T47D (cell line): ENCODE measurements at regions not wholly inside any gene's neighbourhood (a gene's known extent, or its start where the extent isn't known, plus 50 kb on each side); places are given as distances from the start of the nearest gene placed in this dataset.

Source experiments
- DNase-seq, 2 experiments: peaks; one replicate each; pipeline versions ENCODE4 v3.0.0 to v3.0.0-alpha.2; 2011 to 2012; ENCODE audit warnings: low read depth in 1 of 2, low spot score in 1 of 2
- JUND ChIP-seq: IDR thresholded peaks from 2 replicates; pipeline ENCODE4 v1.6.1; 2012; ENCODE audit warnings: low read depth
- in situ Hi-C: cut with HindIII; loops from 2 replicates; pipeline ENCODE4 v1.10.0; 2016; ENCODE audit warnings: low sequenced_read_pairs, low pct_unique_long_range_greater_than_20kb

GRCh38 chr1:34270181-34270580, 93.5 kb downstream of the C1orf94 start:
- in situ Hi-C loops, result no loop called here
- TF ChIP-seq JUND, result no peak
- DNase-seq, result no peak

DNA sequence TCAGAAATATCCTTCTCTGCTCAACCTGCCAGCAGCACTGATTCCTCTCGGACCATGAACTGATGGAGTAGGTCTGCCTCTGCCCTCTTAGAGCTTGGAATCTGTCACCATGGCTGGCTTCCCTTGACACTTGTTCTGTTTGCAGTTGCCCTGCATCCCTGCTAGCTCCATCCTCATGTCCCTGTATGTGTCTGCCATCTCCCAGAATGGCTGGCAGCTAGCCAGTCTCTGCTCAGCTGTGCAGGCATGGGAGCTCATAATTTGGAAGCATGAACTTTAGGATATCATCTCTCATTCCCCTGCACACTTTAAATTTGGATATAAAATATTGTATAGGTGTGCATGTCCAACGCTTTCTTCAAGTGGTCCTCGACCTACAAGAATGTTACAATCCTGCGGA, 95.4 kb downstream of the C1orf94 start:
- in situ Hi-C loops, result no loop called here
- no peak for TF ChIP-seq JUND
- no peak for DNase-seq

- TF ChIP-seq JUND, result no peak
- no peak for DNase-seq
- in situ Hi-C loops, result no loop called here
Observed at GRCh38 chr1:34275150-34275549, 98.4 kb downstream of the C1orf94 start.

DNA sequence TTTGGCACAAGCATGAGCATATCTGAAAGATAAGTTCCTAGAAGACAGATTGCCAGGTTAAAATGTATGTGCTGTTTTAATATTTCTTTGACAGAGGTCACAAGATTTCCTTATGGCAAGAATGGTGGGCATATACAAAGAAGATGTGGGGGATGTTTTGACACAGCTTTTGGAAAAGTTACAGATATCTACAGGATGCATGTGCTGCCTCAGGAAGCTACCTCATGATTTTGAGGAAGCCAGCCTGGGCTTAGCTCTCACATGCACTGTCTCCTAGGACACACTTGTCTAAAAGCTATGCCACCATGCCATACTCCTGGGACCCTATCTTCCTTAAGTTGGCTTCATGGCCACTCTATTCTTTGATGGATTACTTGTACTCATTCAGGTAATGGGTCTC, 99.9 kb downstream of the C1orf94 start:
- no peak for TF ChIP-seq JUND
- in situ Hi-C loops, result no loop called here
- no peak for DNase-seq

GRCh38 chr1:34277150-34277549, 100.4 kb downstream of the C1orf94 start:
- no peak for DNase-seq
- in situ Hi-C loops, result no loop called here
- no peak for TF ChIP-seq JUND

DNA sequence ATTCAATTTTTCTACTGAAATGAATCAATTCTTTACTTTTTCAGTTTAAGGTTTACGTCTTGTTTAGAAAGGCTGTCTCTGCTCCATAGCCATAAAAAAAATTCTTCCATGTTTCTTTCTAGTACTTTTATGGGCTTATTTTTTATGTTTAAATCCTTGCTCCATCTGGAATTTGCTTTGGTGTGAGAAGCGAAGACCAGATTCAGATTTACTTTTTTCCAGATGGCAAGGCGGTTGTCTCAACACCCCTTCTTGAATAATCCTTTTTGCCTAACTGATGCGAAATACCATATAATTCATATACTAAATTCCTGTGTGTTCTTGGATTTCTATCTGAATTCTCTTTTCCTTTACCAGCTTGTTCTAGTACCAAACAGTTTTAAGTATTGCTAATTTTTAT, 101.5 kb downstream of the C1orf94 start:
- in situ Hi-C loops, result no loop called here
- DNase-seq, result no peak
- TF ChIP-seq JUND, result no peak

- no peak for TF ChIP-seq JUND
- no peak for DNase-seq
- in situ Hi-C loops, result no loop called here
Observed at GRCh38 chr1:34279971-34280370, 103.3 kb downstream of the C1orf94 start.

- DNase-seq, result no peak
- no peak for TF ChIP-seq JUND
- in situ Hi-C loops, result no loop called here
Observed at GRCh38 chr1:34280509-34280908, 103.8 kb downstream of the C1orf94 start.

GRCh38 chr1:34283142-34283541, 106.4 kb downstream of the C1orf94 start:
- in situ Hi-C loops, result no loop called here
- no peak for TF ChIP-seq JUND
- DNase-seq, result no peak

DNA sequence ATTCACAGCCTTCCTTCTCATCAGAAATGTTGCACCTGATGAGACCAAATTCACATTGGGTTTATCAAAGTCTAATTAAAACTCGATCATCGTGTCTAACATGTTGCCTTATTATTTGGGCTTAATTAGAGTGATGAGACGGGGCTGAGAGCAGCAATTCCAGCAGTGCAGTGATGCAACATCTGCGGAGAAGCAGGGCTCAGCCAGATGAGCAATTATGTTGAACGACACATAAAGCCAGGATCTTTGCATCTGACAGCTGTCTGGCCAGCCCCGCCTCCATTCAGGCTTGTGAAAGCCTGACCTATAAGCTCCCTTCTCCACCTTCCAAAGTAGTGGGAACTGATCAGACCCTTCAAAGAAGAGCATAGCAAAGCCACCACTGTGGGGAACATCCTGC, 109.8 kb downstream of the C1orf94 start:
- no peak for DNase-seq
- in situ Hi-C loops, result no loop called here
- no peak for TF ChIP-seq JUND

DNA sequence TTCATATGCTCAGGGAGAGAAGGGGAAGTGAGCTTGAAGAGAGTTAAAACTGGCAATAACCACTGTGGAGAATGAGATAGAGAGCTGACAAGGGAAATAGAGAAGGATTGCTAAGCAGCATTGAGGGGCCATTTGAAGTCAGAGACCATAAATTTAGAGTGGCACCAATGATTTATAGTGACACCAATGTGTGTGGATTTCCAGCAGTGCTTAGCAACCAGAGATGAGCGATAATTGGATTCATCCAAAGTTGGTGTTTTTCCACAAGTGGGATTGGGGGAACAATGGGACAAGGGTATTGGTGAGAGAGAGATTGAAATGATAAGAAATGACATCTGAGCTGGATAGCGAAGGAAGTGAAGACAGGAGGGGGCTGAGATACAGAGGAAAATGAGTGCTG, 114.1 kb downstream of the C1orf94 start:
- DNase-seq, result no peak
- TF ChIP-seq JUND, result no peak
- in situ Hi-C loops, result no loop called here

DNA sequence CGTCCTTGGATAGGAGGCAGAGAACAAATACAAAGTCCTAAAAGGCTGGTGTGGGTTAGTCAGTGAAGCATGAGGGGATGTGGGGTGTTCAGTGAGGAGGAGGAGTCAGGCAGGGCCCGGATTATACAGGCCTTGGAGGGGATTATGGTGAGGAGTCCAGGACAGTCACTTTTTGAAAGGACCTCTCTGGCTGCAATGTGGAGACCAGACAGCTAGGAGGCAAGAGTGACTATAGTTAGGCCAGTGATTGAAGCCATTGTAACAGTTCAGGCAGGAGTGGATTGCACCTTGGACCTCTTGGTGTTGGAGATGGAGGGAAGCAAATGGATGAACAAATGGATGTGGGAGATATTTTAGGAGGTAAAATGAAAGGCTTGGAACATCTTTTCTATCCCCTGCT, 115.8 kb downstream of the C1orf94 start:
- in situ Hi-C loops, result no loop called here
- no peak for DNase-seq
- no peak for TF ChIP-seq JUND

DNA sequence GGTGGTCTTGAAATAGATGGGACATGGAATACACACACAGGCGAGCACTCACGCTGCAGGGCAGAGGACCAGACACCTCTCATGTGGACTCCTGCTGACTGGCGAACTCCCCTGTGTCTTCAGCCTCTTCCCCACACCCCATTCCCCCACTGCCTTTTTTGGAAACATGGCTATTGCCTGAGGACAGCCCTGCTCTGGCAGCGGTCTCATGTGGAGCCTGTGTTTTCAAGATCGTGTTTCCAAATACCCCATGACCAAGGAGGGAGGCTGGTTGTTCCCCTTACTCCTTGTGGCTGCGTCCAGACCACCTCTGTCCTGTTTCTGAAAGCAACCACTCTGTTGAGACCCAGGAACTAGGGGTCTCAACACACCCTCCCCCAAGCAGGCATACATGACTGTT, 119.4 kb downstream of the C1orf94 start:
- no peak for TF ChIP-seq JUND
- in situ Hi-C loops, result no loop called here
- no peak for DNase-seq

DNA sequence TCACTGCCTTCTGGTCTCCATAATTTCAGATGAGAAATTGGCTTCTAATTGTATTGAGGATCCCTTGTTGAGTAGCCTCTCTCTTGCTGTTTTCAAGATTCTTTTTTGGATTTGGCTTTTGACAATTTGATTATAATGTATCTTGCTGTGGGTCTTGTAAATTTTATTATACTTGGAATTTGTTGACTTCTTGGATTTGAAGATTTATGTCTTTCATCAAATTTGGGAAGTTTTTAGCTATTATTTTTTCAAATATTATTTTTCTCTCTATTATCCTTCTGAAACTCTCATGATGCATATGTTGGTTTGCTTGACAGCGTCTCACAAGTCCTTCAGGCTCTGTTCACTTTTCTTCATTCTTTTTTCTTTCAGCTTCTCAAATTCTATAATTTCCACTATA, 126.1 kb downstream of the C1orf94 start:
- in situ Hi-C loops, result no loop called here
- no peak for DNase-seq
- TF ChIP-seq JUND, result no peak

DNA sequence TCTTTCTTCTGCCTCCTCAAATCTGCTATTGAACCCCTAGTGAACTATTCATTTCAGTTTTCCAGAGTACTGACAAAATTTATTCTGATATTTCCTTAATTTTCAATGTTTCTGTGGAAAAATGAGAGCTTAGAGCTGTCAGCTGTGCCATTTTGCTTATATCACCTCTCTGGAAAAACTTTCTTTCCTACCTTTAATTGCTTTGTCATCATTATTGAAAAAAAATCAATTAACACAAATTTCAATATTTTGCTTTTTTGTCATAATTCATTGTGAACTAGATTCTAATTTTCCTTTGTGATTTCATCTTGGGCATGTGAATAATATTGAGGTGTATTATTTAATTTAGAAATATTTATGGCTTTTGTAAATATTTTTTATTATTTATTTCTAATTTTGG, 126.5 kb downstream of the C1orf94 start:
- no peak for DNase-seq
- no peak for TF ChIP-seq JUND
- in situ Hi-C loops, result no loop called here
